Stimulated activated CD4-positive, alpha-beta T cell treated with anti-CD3 and anti-CD28 coated beads, Interleukin-1b, Interleukin-23, amount 100 ng/mL, for 1 hour (primary cell): ENCODE measurements at regions not wholly inside any gene's neighbourhood (a gene's known extent, or its start where the extent isn't known, plus 50 kb on each side); places are given as distances from the start of the nearest gene placed in this dataset.

Experiments
- DNase-seq, 2 donors: peaks; one replicate each; pipeline ENCODE4 v3.0.0-alpha.2; 2020; ENCODE audit warnings: low read depth in 2 of 2

GRCh38 chr14:71672596-71672995 is 259.6 kb upstream of the RGS6 start:
- DNase-seq = no peak

GRCh38 chr14:71675126-71675899 is 256.9 kb upstream of the RGS6 start:
- DNase-seq = no peak

GRCh38 chr14:71675900-71676287 is 256.3 kb upstream of the RGS6 start:
- no peak for DNase-seq

- DNase-seq = no peak
These were observed 251.4 kb upstream of the RGS6 start for GRCh38 chr14:71680736-71681387.

- no peak for DNase-seq
These were observed 249.9 kb upstream of the RGS6 start for GRCh38 chr14:71682337-71682736.

- DNase-seq = no peak
These were observed 247.9 kb upstream of the RGS6 start for GRCh38 chr14:71684323-71684722.

- no peak for DNase-seq
These were observed 245.6 kb upstream of the RGS6 start for GRCh38 chr14:71686677-71687076.

GRCh38 chr14:71687166-71687831 is 244.9 kb upstream of the RGS6 start:
- no peak for DNase-seq

- DNase-seq = no peak
These were observed 243.7 kb upstream of the RGS6 start for GRCh38 chr14:71688576-71688975.

GRCh38 chr14:71690478-71690877 is 241.8 kb upstream of the RGS6 start:
- DNase-seq = no peak

- no peak for DNase-seq
These were observed 239.7 kb upstream of the RGS6 start for GRCh38 chr14:71692496-71692895.

- DNase-seq = no peak
These were observed 238.8 kb upstream of the RGS6 start for GRCh38 chr14:71693381-71693780.

GRCh38 chr14:71694591-71695530 is 237.4 kb upstream of the RGS6 start:
- no peak for DNase-seq

GRCh38 chr14:71695611-71696350 is 236.4 kb upstream of the RGS6 start:
- DNase-seq = no peak

- DNase-seq = no peak
These were observed 234.2 kb upstream of the RGS6 start for GRCh38 chr14:71698027-71698426.

GRCh38 chr14:71698673-71699072 is 233.6 kb upstream of the RGS6 start:
- DNase-seq = no peak

- no peak for DNase-seq
These were observed 230.2 kb upstream of the RGS6 start for GRCh38 chr14:71701990-71702389.

GRCh38 chr14:71702786-71703185 is 229.4 kb upstream of the RGS6 start:
- DNase-seq = no peak

GRCh38 chr14:71703477-71703876 is 228.8 kb upstream of the RGS6 start:
- no peak for DNase-seq

GRCh38 chr14:71704210-71704609 is 228.0 kb upstream of the RGS6 start:
- DNase-seq = no peak

- DNase-seq = no peak
These were observed 226.8 kb upstream of the RGS6 start for GRCh38 chr14:71705460-71705859.
